Liver (tissue), 8 donors: ENCODE measurements at regions not wholly inside any gene's neighbourhood (a gene's known extent, or its start where the extent isn't known, plus 50 kb on each side); places are given as distances from the start of the nearest gene placed in this dataset.

ENCODE experiments used
- DNase-seq: peaks from one replicate; pipeline ENCODE4 v3.0.0-alpha.2; 2017; ENCODE audit warnings: low spot score
- H3K27ac ChIP-seq, 2 donors: one replicate each; pipeline ENCODE4 v1.7.0; 2013; ENCODE audit warnings: inconsistent platforms in 2 of 2, low read length in 2 of 2, control low read depth in 1 of 2, low read depth in 1 of 2, mild to moderate bottlenecking in 1 of 2
- H3K27me3 ChIP-seq, 4 donors: one replicate each; pipeline versions ENCODE4 v1.6.1 to v1.7.0; 2013; ENCODE audit warnings: low read length in 3 of 4, inconsistent platforms in 1 of 4, mild to moderate bottlenecking in 1 of 4, moderate library complexity in 1 of 4; ENCODE audit not compliant: control insufficient read depth in 4 of 4, insufficient read depth in 4 of 4
- H3K36me3 ChIP-seq, 4 donors: one replicate each; pipeline versions ENCODE4 v1.6.1 to v1.7.0; 2013; ENCODE audit warnings: low read length in 3 of 4, mild to moderate bottlenecking in 3 of 4, low read depth in 1 of 4, moderate library complexity in 1 of 4; ENCODE audit not compliant: control insufficient read depth in 4 of 4, insufficient read depth in 3 of 4
- H3K4me1 ChIP-seq, 4 donors: one replicate each; pipeline versions ENCODE4 v1.6.1 to v1.7.0; 2013; ENCODE audit warnings: low read length in 3 of 4, mild to moderate bottlenecking in 3 of 4, moderate library complexity in 1 of 4; ENCODE audit not compliant: control insufficient read depth in 4 of 4, insufficient read depth in 4 of 4
- H3K4me3 ChIP-seq, 3 donors: one replicate each; pipeline versions ENCODE4 v1.6.1 to v1.7.0; 2013; ENCODE audit warnings: low read length in 3 of 3, control low read depth in 1 of 3, low read depth in 1 of 3, mild to moderate bottlenecking in 1 of 3
- H3K9ac ChIP-seq, 2 donors: one replicate each; pipeline ENCODE4 v1.7.0; 2013; ENCODE audit warnings: low read length in 2 of 2, mild to moderate bottlenecking in 2 of 2, moderate library complexity in 2 of 2, control low read depth in 1 of 2, low read depth in 1 of 2
- H3K9me3 ChIP-seq, 4 donors: one replicate each; pipeline versions ENCODE4 v1.6.1 to v1.7.0; 2013; ENCODE audit warnings: low read length in 3 of 4; ENCODE audit not compliant: control insufficient read depth in 4 of 4
- ATF3 ChIP-seq: IDR thresholded peaks from 2 replicates; pipeline ENCODE4 v1.6.1; 2016; ENCODE audit warnings: antibody characterized with exemption
- CTCF ChIP-seq: fragments of 150-350 bp; IDR thresholded peaks from 2 replicates; pipeline ENCODE4 v1.5.1; 2017; ENCODE audit warnings: improper control_type of control experiment, low read depth, low read length; ENCODE audit not compliant: missing input control
- EGR1 ChIP-seq, 2 donors: IDR thresholded peaks; 2 replicates each; pipeline ENCODE4 v1.6.1; 2016 to 2018; ENCODE audit warnings: antibody characterized with exemption in 2 of 2, low read depth in 2 of 2
- FOXA1 ChIP-seq: IDR thresholded peaks from 2 replicates; pipeline ENCODE4 v1.6.1; 2016; ENCODE audit warnings: antibody characterized with exemption
- FOXA2 ChIP-seq: IDR thresholded peaks from 2 replicates; pipeline ENCODE4 v1.6.1; 2016; ENCODE audit warnings: antibody characterized with exemption
- GABPA ChIP-seq, 2 donors: IDR thresholded peaks in 1 of 2; conservative IDR thresholded peaks in 1 of 2; 2 replicates each; pipeline ENCODE4 v1.6.1; 2016; ENCODE audit warnings: antibody characterized with exemption in 2 of 2, mild to moderate bottlenecking in 1 of 2, moderate library complexity in 1 of 2
- HNF4A ChIP-seq, 2 donors: conservative IDR thresholded peaks; 2 replicates each; pipeline ENCODE4 v1.6.1; 2016; ENCODE audit warnings: antibody characterized with exemption in 2 of 2, mild to moderate bottlenecking in 2 of 2
- HNF4G ChIP-seq: IDR thresholded peaks from 2 replicates; pipeline ENCODE4 v1.6.1; 2016; ENCODE audit warnings: antibody characterized with exemption
- JUND ChIP-seq, 2 donors: IDR thresholded peaks; 2 replicates each; pipeline ENCODE4 v1.6.1; 2016; ENCODE audit warnings: antibody characterized with exemption in 2 of 2
- MAX ChIP-seq: IDR thresholded peaks from 2 replicates; pipeline ENCODE4 v1.6.1; 2016; ENCODE audit warnings: antibody characterized with exemption
- NR2F2 ChIP-seq: IDR thresholded peaks from 2 replicates; pipeline ENCODE4 v1.6.1; 2016; ENCODE audit warnings: antibody characterized with exemption
- RAD21 ChIP-seq, 2 donors: IDR thresholded peaks; 2 replicates each; pipeline ENCODE4 v1.6.1; 2016; ENCODE audit warnings: antibody characterized with exemption in 2 of 2, mild to moderate bottlenecking in 2 of 2
- REST ChIP-seq: IDR thresholded peaks from 2 replicates; pipeline ENCODE4 v1.6.1; 2016; ENCODE audit warnings: antibody characterized with exemption, mild to moderate bottlenecking
- RXRA ChIP-seq, 2 donors: IDR thresholded peaks; 2 replicates each; pipeline ENCODE4 v1.6.1; 2017 to 2018; ENCODE audit warnings: antibody characterized with exemption in 2 of 2, mild to moderate bottlenecking in 1 of 2
- SP1 ChIP-seq: IDR thresholded peaks from 2 replicates; pipeline ENCODE4 v1.6.1; 2018; ENCODE audit warnings: antibody characterized with exemption, mild to moderate bottlenecking
- TAF1 ChIP-seq: conservative IDR thresholded peaks from 2 replicates; pipeline ENCODE4 v1.6.1; 2016; ENCODE audit warnings: antibody characterized with exemption, mild to moderate bottlenecking
- YY1 ChIP-seq: IDR thresholded peaks from 2 replicates; pipeline ENCODE4 v1.6.1; 2016; ENCODE audit warnings: antibody characterized with exemption, mild to moderate bottlenecking
- ZBTB33 ChIP-seq: IDR thresholded peaks from 2 replicates; pipeline ENCODE4 v1.6.1; 2016; ENCODE audit warnings: antibody characterized with exemption
- WGBS: extraction: QIAGEN DNeasy Blood & Tissue Kit; methylation state at CpG from one replicate; pipeline ENCODE4 v1.1.7; 2013; 5-methylcytosine and 5-hydroxymethylcytosine counted together
- donor health status: healthy.
- donor health status: healthy.
- donor health status: healthy.
- donor health status: healthy.
- donor health status: healthy.

GRCh38 chr5:30596495-30597064, 596.9 kb upstream of the CDH6 start:
- no peak for DNase-seq
- no peaks in the 10 kb centered on the region for H3K36me3 ChIP-seq
- no peaks in the 10 kb centered on the region for H3K27me3 ChIP-seq
- H3K9ac ChIP-seq: no peak overlapping the region
- H3K9me3 ChIP-seq: no peaks in the 10 kb centered on the region
- TF ChIP-seq ATF3 (no peak), YY1 (no peak), JUND (IDR thresholded peaks at IDR 0.05) (no peak), CTCF (no peak), REST (no peak), HNF4A (conservative IDR thresholded peaks at IDR 0.05) (no peak), FOXA1 (no peak), MAX (no peak), NR2F2 (no peak), RAD21 (IDR thresholded peaks at IDR 0.05) (no peak), GABPA (IDR thresholded peaks at IDR 0.05 in 1 of 2, conservative IDR thresholded peaks at IDR 0.05 in 1 of 2) (no peak), ZBTB33 (no peak), TAF1 (no peak), FOXA2 (no peak), HNF4G (no peak), SP1 (no peak), EGR1 (IDR thresholded peaks at IDR 0.05; ENCODE audit: low read depth in 2 of 2) (no peak), RXRA (IDR thresholded peaks at IDR 0.05) (no peak)
- H3K4me3 ChIP-seq: no peak overlapping the region
- WGBS: 86% methylated on average over 3 of the region's 3 CpGs
- H3K4me1 ChIP-seq: peaks cover 0 to 14% (median 10%) of the 10 kb centered on the region in 4 donors
- H3K27ac ChIP-seq: no peak overlapping the region
